ENCODE measurements at regions not wholly inside any gene's neighbourhood (a gene's known extent, or its start where the extent isn't known, plus 50 kb on each side); places are given as distances from the start of the nearest gene placed in this dataset.

DNA sequence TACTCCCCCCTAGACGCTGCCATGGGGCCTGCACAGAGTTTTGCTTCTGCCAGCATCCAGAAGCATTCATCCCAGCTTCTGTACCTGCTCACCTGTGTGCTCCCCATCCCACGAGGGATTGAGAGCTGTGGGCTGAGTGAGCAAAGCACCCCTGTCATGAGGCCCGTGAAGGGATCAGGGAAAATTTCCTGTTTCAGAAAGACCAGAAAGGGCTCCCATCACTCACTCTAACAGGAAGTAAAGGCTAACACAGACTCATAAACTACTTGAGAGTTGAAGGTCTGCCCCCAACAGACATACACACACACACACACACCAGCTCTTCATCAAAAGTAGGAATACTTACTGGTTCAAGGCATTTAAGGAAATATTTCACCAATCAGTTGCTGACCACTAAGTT, 256.5 kb upstream of the NT5E start:
- no peak for DNase-seq (ENCODE audit: low read depth)

GRCh38 chr6:85192596-85192995, 257.3 kb upstream of the NT5E start:
- DNase-seq (ENCODE audit: low read depth), result peak; percentile 22

- peak; percentile 87 for DNase-seq (ENCODE audit: low read depth)
Measured at GRCh38 chr6:85192186-85192585, 257.7 kb upstream of the NT5E start.

- DNase-seq (ENCODE audit: low read depth), result peak; percentile 66
Measured at GRCh38 chr6:85191656-85192055, 258.2 kb upstream of the NT5E start.

DNA sequence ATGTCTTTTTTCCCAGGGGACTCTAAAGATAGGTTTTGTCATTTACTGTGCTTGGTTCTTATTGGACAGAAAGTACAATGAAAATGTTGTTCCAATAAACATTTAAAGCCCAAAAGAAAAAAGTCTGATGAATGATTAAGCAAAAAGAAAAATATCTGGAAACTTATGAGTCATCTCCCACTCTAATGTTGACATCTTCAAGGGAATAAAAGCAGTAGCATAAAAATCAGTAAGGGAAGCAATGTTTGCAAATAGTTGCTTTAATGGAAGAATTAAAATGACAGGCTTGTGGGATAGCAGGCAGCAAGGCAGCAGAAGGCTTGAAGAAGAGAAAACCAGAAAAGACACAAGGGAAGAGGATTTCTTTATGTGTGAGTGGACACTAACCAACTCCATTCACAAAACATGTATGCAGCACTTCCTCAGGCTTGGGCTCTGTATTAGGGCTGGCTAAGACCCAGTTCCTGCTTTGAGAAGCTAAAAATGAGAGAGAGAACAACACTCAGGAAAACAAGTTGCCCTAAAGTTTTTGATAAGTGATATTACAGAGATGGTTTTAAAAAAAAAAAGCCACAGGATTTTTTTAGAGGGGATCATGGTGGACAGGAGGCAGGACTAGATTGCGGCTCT, 263.2 kb upstream of the NT5E start:
- DNase-seq (ENCODE audit: low read depth), result peak; percentile 68

GRCh38 chr6:85185977-85186376, 263.9 kb upstream of the NT5E start:
- DNase-seq (ENCODE audit: low read depth), result peak; percentile 68

GRCh38 chr6:85183841-85184240, 266.0 kb upstream of the NT5E start:
- no peak for DNase-seq (ENCODE audit: low read depth)

- no peak for DNase-seq (ENCODE audit: low read depth)
Measured at GRCh38 chr6:85172705-85173104, 277.2 kb upstream of the NT5E start.

- no peak for DNase-seq (ENCODE audit: low read depth)
Measured at GRCh38 chr6:85172161-85172560, 277.7 kb upstream of the NT5E start.

GRCh38 chr6:85169189-85169588, 280.7 kb upstream of the NT5E start:
- no peak for DNase-seq (ENCODE audit: low read depth)

- DNase-seq (ENCODE audit: low read depth), result no peak
Measured at GRCh38 chr6:85168146-85168545, 281.7 kb upstream of the NT5E start.

DNA sequence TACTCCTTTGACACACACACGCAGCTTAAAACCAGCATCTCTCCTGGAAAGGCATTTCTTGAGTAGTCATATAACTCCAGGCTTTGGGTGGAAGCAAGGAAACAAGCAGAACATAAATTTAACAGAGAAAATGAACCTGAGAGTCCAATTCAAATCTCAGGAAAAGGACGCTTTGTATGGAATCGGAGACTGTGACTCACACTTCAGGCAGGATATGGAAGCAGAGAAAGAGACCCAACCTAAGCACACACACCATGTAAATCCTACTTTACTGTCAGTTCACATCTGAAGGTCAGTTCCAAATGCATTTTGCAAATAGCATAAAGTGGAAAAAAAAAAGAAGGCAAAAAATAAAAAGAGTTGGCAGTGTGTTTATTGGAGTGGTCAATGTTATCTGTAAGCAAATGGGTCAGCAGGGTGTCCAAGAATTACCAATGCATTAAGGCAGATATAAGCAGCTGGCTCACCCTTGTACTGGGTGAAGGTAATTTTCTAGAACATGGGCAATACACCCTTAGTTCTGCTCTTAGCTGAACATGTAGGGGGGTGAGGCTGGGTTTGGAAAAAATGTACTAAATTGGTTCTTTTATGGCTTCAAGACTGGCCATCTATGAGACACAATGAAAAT, 283.7 kb upstream of the NT5E start:
- DNase-seq (ENCODE audit: low read depth), result no peak

- no peak for DNase-seq (ENCODE audit: low read depth)
Measured at GRCh38 chr6:85163156-85164080, 286.5 kb upstream of the NT5E start.

DNA sequence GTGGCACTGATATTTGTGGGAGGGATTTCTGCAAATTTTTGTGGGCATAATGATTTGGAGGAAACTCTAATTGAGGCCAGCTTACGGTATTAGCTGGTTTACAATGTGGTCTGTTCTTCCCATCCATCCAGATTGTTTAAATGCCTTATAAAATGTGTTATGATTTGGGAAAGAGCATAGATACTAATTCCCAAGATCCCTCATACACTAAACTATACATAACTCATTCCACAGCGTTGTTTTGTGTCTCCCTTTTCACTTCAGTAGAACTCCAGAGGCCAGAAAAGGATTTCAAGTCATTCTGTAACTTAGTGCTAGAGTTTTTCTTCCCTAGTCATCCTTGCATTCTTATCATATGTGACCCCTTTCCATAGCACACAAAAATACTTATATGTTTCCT, 292.6 kb upstream of the NT5E start:
- DNase-seq (ENCODE audit: low read depth), result no peak

GRCh38 chr6:85143676-85144075, 306.2 kb upstream of the NT5E start:
- no peak for DNase-seq (ENCODE audit: low read depth)

DNA sequence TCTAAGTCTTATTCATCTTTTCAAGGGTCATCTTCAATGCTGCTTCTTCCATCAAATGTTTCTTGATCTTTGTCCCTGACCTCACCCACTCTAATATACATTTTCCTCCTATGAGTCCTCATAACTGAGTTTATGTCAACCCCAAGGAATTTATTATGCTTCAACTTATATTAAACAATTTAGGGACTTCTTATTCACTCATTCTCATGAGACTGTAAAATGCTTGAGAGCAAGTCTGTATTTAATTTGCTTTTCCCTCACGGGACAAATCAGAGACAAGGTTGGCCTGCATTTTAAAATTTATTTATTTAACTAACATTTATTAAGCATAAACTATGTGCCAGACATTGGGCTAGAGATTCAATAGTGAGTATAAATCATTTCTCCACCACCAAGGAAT, 312.0 kb upstream of the NT5E start:
- no peak for DNase-seq (ENCODE audit: low read depth)

DNA sequence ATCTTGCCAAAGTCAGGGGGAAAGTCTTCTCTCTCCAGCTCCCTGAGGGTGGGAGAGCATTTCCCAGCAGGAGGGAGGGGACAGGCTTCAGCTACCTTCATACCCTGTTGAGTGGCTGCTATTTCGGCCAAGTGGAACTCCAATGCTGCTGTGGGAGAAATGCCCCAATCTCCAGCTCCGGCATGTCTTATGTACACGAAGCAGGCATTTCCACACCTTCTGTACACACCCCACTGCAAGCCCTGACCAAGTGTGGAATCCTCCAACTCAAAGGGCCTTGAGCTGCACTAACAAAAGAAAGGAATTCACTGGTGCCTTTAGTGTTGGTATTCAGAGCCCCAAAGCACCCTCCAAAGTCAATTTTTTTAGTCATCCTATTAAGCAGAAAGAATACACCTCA, 313.6 kb upstream of the NT5E start:
- no peak for DNase-seq (ENCODE audit: low read depth)

DNA sequence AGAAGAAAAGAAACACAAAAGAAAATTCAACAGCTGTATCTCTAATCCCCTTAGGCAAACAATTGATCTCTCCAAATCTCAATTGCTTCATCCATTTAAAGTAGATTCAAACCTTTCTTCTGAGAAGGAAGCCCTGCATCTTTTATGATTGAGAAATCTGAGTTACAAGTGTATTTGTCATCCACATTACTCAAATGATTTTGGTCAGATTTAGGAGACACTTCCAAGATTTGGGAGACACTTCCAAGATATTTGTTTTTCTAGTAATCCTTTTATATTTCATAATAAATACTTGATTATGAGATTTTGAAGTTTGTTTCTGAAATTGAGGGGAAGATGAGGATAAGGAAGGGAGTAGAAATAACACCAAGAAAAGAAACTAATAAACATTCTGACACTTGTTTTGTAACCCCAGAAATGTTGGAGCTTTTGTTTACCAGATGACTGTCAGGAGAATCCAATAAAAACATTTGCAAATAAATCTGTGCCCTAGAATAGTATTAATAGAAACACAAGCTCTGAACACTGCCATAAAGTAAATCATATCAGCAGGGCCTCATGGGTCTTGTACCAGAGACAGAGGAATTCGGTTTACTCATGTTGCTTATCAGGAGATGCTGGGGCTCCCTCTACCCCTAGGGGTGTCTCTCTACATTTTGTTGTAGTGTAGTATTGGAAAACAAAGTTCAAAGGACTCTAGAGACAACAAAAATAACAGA, 314.3 kb upstream of the NT5E start:
- peak; percentile 51 for DNase-seq (ENCODE audit: low read depth)

DNA sequence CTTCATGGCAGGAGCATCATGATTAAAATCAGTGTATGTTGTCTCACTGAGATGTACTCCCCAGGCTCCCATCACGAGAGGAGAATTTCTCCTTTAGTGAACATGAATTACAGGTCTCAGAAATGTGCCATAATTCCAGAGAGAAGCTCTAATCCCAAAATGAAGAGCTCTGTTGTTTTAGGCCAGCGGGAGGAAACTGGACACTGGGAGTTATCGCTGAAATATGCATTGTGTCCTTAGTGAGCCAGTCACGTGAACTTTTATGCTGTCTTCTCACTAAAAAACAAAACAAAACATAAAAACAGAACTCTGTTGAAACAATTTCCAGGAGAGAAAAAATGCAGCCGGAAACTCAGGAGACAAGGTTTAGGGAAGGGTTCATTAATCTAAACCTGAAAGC, 315.7 kb upstream of the NT5E start:
- DNase-seq (ENCODE audit: low read depth), result peak; percentile 50

DNA sequence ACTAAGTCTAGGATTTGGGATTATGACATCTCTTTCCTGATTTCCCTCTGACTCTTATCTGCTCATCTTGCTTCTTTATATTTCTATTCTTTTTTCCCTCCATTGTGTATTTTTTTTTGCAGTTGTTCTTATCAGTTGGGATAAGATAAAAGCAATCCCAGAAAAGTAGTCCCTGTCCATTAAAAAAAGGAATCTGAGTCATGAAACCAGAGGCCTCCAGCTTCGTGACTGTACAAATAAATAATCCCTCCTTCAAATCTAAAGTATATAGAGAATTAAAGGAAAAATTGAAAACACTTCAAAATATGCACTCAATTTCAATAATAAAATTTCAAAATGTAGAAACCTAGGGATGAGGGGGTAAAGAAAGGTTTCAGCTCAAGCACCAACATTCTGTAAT, 317.8 kb upstream of the NT5E start:
- DNase-seq (ENCODE audit: low read depth), result no peak

GRCh38 chr6:85130743-85131142, 319.1 kb upstream of the NT5E start:
- DNase-seq (ENCODE audit: low read depth), result peak; percentile 72

- peak; percentile 76 for DNase-seq (ENCODE audit: low read depth)
Measured at GRCh38 chr6:85129881-85130280, 320.0 kb upstream of the NT5E start.
